ENCODE measurements at regions not wholly inside any gene's neighbourhood (a gene's known extent, or its start where the extent isn't known, plus 50 kb on each side); places are given as distances from the start of the nearest gene placed in this dataset.

GRCh38 chr14:43052897-43053296 lies 1446.2 kb downstream of the LRFN5 start:
- Mint-ChIP-seq H3K36me3 (ENCODE audit: unreplicated experiment) (no peaks in the 10 kb centered on the region), H3K27ac (ENCODE audit: unreplicated experiment) (no peak overlapping the region), H3K9me3 (ENCODE audit: unreplicated experiment) (no peaks in the 10 kb centered on the region), H3K27me3 (ENCODE audit: unreplicated experiment) (no peaks in the 10 kb centered on the region), H3K4me3 (ENCODE audit: unreplicated experiment) (no peak overlapping the region), H3K4me1 (ENCODE audit: low read depth, unreplicated experiment) (no peaks in the 10 kb centered on the region)
- no peak for DNase-seq
- TF ChIP-seq CTCF (IDR thresholded peaks at IDR 0.05; ENCODE audit: partially characterized antibody, unreplicated experiment), result no peak

- no peak for DNase-seq
- no peak overlapping the region for H3K27ac Mint-ChIP-seq (ENCODE audit: unreplicated experiment)
- H3K9me3 Mint-ChIP-seq (ENCODE audit: unreplicated experiment), result no peaks in the 10 kb centered on the region
- H3K27me3 Mint-ChIP-seq (ENCODE audit: unreplicated experiment), result no peaks in the 10 kb centered on the region
- no peaks in the 10 kb centered on the region for H3K36me3 Mint-ChIP-seq (ENCODE audit: unreplicated experiment)
- H3K4me3 Mint-ChIP-seq (ENCODE audit: unreplicated experiment), result no peak overlapping the region
- no peaks in the 10 kb centered on the region for H3K4me1 Mint-ChIP-seq (ENCODE audit: low read depth, unreplicated experiment)
- TF ChIP-seq CTCF (IDR thresholded peaks at IDR 0.05; ENCODE audit: partially characterized antibody, unreplicated experiment), result no peak
Measured at GRCh38 chr14:43043850-43044249, 1437.2 kb downstream of the LRFN5 start.

GRCh38 chr14:43042408-43042807 lies 1435.7 kb downstream of the LRFN5 start:
- no peaks in the 10 kb centered on the region for H3K4me1 Mint-ChIP-seq (ENCODE audit: low read depth, unreplicated experiment)
- no peak overlapping the region for H3K27ac Mint-ChIP-seq (ENCODE audit: unreplicated experiment)
- DNase-seq, result no peak
- no peaks in the 10 kb centered on the region for H3K36me3 Mint-ChIP-seq (ENCODE audit: unreplicated experiment)
- H3K9me3 Mint-ChIP-seq (ENCODE audit: unreplicated experiment), result no peaks in the 10 kb centered on the region
- H3K4me3 Mint-ChIP-seq (ENCODE audit: unreplicated experiment), result no peak overlapping the region
- H3K27me3 Mint-ChIP-seq (ENCODE audit: unreplicated experiment), result no peaks in the 10 kb centered on the region
- no peak for TF ChIP-seq CTCF (IDR thresholded peaks at IDR 0.05; ENCODE audit: partially characterized antibody, unreplicated experiment)

- no peaks in the 10 kb centered on the region for H3K36me3 Mint-ChIP-seq (ENCODE audit: unreplicated experiment)
- no peaks in the 10 kb centered on the region for H3K27me3 Mint-ChIP-seq (ENCODE audit: unreplicated experiment)
- no peak overlapping the region for H3K27ac Mint-ChIP-seq (ENCODE audit: unreplicated experiment)
- H3K4me3 Mint-ChIP-seq (ENCODE audit: unreplicated experiment), result no peak overlapping the region
- no peak for DNase-seq
- no peak for TF ChIP-seq CTCF (IDR thresholded peaks at IDR 0.05; ENCODE audit: partially characterized antibody, unreplicated experiment)
- H3K9me3 Mint-ChIP-seq (ENCODE audit: unreplicated experiment), result no peaks in the 10 kb centered on the region
- H3K4me1 Mint-ChIP-seq (ENCODE audit: low read depth, unreplicated experiment), result no peaks in the 10 kb centered on the region
Measured at GRCh38 chr14:43041976-43042375, 1435.3 kb downstream of the LRFN5 start.

GRCh38 chr14:43041207-43041606 lies 1434.5 kb downstream of the LRFN5 start:
- H3K27me3 Mint-ChIP-seq (ENCODE audit: unreplicated experiment), result no peaks in the 10 kb centered on the region
- H3K9me3 Mint-ChIP-seq (ENCODE audit: unreplicated experiment), result no peaks in the 10 kb centered on the region
- no peak overlapping the region for H3K27ac Mint-ChIP-seq (ENCODE audit: unreplicated experiment)
- no peak for DNase-seq
- H3K4me1 Mint-ChIP-seq (ENCODE audit: low read depth, unreplicated experiment), result no peaks in the 10 kb centered on the region
- no peaks in the 10 kb centered on the region for H3K36me3 Mint-ChIP-seq (ENCODE audit: unreplicated experiment)
- no peak overlapping the region for H3K4me3 Mint-ChIP-seq (ENCODE audit: unreplicated experiment)
- TF ChIP-seq CTCF (IDR thresholded peaks at IDR 0.05; ENCODE audit: partially characterized antibody, unreplicated experiment), result no peak
